Mammary epithelial cell (primary cell): ENCODE measurements at regions not wholly inside any gene's neighbourhood (a gene's known extent, or its start where the extent isn't known, plus 50 kb on each side); places are given as distances from the start of the nearest gene placed in this dataset.

Experiments
- CTCF ChIP-seq, 2 donors: IDR thresholded peaks in 1 of 2; conservative IDR thresholded peaks in 1 of 2; 2 replicates each; pipeline ENCODE4 v1.5.1; 2011 to 2012; ENCODE audit warnings: inconsistent platforms in 2 of 2, low read length in 2 of 2, mild to moderate bottlenecking in 2 of 2, control low read depth in 1 of 2, low read depth in 1 of 2; ENCODE audit not compliant: insufficient read depth in 1 of 2; ENCODE audit errors: extremely low read depth in 1 of 2
- EZH2 ChIP-seq: IDR thresholded peaks from 2 replicates; pipeline ENCODE4 v1.6.1; 2012; ENCODE audit warnings: low read length, inconsistent platforms, borderline replicate concordance

GRCh38 chr7:86301301-86301700 lies 342.4 kb upstream of the GRM3 start:
- TF ChIP-seq EZH2 (no peak), CTCF (conservative IDR thresholded peaks at IDR 0.05 in 1 of 2, IDR thresholded peaks at IDR 0.05 in 1 of 2; ENCODE audit: extremely low read depth in 1 of 2, insufficient read depth in 1 of 2, low read depth in 1 of 2, low read length in 2 of 2) (no peak)
